T-helper 2 cell (primary cell): ENCODE measurements at regions not wholly inside any gene's neighbourhood (a gene's known extent, or its start where the extent isn't known, plus 50 kb on each side); places are given as distances from the start of the nearest gene placed in this dataset.

ENCODE experiments used
- DNase-seq, 5 experiments: peaks; one replicate each; pipeline versions ENCODE4 v3.0.0 to v3.0.0-alpha.2; 2012 to 2022

DNA sequence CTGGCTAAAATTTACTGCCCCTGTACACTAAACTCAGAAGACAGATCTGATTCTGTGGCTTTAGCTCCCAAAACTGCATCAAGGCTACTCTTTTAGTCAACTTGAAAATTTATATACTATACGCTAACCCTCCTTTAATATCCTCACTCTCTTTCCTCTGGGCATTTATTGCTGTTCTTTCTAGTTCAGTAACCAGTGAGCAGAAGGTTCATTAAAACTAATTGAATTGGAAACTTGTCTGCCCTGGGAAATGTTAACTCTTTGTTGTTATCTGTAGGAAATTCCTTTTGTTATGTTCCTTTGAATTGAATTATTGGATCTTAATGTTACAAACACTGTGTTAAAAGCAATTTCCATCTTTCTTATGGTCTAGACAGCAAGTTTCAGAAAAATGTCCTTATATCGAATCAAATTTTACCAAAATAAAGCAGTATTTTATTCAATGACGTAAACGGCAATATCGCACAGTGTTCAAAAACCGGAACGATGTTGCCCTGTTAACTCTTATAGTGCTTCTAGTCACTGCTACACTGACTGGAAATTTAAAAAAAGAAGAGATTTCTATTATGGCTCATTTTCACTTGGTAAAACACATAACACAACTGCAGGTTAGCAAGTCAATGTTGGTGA is 168.3 kb downstream of the NR4A2 start:
- no peak for DNase-seq

DNA sequence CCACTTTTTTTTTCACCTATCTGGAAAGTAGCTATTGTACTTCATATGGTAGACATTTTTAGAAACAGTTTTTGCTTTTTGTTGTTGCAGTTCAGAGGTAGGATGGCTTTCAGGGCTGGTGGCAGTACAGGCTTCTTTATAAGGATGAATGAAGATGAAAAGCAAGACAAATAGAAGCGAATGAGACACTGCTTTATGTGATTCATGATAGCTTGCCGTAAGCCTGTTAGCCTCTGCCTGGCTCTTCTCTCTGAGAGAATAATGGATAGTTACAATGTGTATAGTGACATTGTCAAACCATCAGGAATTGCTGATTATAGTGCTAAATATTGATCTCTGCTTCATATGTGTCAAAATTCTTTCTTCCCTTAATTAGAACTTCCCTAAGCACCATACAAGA is 173.7 kb downstream of the NR4A2 start:
- DNase-seq: no peak

DNA sequence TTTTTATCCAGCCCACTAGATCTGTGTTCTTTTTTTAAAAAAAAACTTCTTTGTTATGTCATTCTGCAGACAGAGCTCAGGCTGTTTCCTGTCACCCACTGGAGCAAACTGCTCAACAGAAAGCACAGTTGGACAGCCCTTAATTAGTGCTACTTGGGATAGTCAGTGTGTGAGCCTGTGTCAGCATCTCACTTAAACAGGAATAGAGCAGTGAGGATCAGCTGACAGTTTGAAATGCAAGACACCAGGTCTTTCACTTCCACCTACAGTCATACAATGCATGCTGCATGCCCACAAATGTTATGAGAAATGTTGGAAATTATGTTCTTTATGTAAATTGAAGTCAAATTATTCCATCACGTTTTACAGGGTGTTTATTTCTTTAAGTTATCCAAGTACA is 174.9 kb downstream of the NR4A2 start:
- no peak for DNase-seq

DNA sequence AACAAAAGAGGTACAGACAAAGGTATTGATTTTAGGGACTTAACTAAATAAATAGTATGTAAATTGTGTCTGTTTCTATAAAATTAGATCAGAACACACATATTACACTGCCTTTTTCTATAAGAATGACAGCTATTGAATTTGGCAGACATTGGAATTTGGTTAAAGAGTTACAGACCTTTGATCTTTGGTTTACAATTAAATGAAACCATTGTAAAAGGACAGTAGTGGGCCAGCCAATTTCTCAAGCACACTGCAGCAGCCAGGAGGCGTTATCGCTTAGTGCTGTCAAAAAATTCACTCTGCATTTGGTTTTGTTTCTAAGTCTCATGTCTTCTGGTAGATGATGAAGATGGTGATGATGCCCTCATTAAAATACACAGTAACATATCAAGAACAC is 175.9 kb downstream of the NR4A2 start:
- DNase-seq: no peak

DNA sequence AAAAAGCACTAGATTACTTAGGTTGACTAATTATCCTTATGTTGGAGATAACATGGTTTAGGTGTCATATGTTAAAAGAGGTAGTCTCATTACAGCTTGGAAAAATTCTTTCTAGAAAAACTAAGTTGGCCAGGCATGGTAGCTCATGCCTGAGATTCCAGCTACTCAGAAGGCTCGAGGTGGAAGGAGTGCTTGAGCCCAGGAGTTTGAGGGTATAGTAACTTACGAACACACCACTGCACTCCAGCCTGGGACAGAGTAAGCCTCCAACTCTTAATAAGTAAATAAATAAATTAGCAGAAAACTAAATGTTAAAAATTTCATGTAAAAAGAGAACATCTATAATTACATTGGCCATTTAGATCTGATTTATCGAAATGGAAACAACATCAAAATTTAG is 177.2 kb downstream of the NR4A2 start:
- no peak for DNase-seq

DNA sequence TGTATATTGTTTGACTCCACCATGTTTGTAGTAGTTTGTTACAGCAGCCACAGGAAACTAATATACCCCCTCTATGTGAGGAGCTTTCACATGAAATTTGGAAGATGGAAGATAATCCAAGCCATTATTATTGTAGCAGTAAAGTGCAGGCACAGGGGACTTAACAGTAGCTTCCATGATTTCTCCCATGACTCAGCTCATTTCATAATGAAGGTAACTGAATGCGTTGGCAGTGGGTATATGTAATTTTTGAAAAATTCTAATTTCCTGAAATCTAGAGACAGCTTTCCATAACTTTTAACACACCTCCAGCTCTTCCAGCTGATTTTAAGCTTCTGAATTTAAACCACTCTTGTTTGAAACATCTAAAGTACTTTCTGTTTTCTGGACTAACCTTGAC is 181.2 kb downstream of the NR4A2 start:
- DNase-seq: no peak

DNA sequence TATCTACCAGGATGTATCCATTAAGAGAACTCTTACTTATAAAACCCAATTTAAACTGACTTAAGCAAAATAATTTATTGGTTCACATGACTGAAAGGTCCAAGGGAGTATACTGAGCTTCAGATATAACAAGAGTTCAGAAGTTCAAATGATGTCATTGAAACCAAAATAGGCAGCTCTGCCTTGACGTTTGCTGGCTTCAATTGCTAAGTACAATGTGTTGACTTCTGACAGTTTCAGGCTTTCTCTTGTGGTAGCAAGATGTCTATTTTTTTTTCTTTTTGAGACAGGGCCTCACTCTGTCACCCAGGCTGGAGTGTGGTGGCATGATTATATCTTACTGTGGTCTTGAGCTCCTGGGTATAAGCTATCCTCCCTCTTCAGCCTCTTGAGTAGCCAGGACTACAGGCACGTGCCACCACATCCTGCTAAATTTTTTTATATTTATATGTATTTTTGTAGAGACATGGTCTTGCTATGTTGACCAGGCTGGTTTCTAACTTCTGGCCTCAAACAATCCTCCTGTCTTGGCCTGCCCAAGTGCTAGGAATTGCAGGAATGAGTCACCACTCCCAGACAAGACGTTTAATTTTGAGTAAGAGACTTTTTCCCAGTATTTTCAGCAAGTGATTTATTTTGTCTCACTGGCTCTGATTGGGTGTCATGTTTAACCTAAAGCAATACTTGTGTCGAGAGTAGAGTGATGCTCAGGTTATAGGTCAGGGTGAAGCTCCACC is 184.8 kb downstream of the NR4A2 start:
- DNase-seq: peak in 1 of 5 experiments; percentile 18

DNA sequence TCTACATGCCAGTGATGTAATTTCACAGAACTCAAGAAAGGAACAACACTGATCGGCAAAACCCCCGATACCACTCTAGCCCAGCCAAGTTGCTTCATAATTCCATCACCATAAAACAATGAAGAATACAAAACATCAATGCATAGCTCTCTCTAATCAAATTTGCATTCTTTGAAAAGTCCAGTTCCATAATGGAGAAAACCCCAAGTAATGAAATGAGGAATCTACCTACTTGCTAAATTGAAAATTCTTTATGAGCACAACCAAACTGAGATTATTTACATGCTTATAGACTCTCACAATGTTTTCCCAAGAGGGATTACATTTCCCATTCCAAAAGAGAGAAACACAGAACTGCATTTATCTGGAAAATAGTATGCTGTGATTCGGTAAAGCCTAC is 186.5 kb downstream of the NR4A2 start:
- no peak for DNase-seq

DNA sequence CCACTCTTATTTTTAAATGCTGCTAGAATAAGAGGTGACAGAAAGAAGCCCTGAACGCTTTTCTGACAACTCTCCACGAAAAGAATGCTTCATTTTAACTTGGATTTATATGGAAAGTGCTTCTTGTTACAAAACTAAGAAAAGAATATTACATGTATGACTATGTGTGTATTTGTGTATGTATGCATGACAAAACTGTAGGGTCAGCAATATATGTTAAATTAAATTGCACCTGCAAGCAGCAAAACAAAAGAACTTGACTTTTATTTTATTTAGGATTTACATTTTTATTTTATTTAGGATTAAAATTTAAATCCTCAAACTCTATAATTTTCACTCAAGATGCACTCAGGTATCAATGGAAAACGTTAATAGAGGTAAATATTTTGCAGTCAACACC is 187.1 kb downstream of the NR4A2 start:
- DNase-seq: no peak

DNA sequence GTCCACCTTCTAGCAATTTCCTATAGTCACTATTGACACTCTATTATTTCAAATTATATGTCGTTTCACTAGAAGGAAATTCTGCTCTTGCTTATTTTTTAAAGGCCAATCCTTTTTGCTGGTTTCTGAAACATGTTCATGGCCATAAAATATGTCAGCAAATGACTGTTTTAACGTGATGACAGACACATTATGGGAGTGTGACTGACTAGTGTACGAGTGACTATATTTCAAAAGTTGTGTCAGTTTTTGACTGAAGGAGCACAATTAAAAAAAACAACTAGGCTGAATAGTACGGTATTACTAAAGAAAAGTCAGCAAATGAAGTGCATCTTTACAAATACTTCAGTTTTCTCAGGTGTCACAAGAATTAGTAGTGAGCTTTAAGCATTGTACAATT is 196.0 kb downstream of the NR4A2 start:
- DNase-seq: no peak

DNA sequence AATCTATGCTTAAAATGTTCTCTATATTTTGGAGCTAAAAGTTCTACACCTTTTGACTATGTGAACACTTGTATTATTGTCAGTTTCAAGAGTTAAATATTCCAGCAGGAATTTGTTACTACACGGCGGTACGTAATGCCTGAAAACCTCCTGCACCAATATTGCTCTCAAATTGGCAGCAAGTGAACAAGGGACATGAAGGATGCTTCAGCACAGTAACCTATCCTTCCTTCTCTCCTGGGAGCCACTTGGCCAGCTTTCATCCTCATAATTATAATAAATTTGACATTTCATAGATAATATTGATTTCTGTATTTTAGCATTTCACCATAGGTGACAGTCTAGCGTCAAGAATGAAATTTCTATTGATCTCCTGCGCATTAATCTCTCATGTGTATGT is 197.6 kb downstream of the NR4A2 start:
- no peak for DNase-seq

DNA sequence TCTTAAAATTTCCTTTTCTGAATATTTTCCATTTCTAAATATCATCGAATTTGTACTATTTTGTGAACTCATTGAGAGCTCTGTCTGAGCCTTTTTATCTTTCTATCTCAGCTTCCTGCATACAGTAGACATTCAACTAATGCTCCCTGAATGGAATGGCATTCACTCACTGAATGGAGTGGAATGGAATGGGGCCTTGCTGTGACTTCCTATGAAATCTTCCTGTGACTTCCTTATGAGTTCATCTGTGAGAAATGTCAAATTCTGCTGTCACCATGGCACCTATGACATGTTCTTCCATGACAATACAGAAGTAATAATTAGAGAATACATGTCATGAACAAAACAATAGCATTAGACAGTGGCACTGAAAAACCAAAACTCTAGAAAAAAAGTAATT is 199.6 kb downstream of the NR4A2 start:
- DNase-seq: no peak

DNA sequence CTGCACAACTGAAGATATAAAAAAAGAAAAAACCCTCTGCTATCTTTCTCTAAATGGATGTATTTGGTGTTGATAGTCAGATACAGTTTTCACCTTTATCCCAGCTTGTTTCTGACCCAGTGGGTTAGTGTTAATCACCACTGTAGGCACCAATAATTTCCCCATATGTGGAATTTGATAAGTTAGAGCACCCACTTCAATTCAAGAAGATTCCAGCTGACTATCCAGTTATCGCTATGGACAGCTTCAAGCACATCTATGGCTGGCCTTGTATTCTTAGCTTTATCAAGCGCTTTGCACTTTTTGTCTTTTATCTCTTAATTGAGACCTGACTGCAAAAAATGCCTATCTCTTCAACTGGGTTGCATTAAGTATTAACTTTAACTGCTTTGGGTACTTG is 200.4 kb downstream of the NR4A2 start:
- DNase-seq: no peak

DNA sequence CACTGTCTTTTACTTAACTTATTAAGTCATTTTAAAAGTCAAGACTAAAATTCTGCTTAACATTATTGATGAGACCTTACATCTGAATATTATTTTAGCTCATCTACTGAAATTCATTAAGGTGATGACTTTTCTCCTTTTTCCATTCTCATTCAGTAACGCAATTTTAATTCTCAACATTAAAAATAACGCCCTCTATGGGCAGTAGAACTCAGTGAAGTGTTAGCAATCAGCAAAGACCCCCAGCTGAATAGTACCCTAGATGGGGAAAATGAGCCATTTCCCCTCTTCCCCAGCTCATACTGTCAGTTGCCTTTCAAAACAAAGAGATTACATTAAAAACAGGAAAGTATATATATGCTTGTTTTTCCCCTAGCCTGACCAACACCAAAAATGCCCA is 203.3 kb downstream of the NR4A2 start:
- DNase-seq: no peak

DNA sequence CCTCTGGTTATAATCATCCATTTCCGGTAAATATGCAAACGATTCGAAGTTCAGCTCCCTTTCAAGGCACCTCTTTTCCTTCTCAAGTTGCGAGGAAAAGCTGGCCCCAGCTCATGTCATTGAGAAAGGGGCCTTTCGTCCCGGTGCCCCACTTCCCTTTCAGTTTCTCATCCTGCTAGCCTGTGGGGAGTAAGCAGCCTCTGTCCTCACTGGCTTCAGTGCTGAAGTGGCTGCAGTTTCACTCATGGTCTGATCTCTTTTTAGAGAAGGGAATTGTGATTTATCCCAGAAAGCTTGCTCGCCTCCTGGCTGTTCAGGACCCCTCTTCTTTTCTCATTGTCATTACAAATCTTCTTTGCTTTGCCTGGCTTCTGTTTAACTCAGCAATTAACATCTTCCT is 207.5 kb downstream of the NR4A2 start:
- no peak for DNase-seq

DNA sequence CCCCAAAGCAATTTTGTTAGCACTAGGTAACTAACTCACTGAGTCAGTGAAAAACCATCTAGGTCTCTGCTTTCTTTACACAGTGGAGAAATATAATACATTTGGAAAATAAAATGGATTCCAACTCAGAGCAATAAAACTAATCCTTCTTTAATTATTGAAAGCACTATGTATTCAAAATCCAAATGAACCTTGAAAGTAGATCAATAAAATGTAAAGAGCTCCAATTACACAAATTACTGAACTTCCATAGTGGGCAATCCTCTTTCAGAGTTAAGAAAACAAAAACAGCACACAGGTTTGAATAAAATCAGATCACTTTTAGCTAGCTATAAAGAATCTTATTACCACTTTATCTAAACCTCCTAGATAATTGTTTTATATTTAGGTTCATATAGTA is 208.1 kb downstream of the NR4A2 start:
- DNase-seq: no peak

DNA sequence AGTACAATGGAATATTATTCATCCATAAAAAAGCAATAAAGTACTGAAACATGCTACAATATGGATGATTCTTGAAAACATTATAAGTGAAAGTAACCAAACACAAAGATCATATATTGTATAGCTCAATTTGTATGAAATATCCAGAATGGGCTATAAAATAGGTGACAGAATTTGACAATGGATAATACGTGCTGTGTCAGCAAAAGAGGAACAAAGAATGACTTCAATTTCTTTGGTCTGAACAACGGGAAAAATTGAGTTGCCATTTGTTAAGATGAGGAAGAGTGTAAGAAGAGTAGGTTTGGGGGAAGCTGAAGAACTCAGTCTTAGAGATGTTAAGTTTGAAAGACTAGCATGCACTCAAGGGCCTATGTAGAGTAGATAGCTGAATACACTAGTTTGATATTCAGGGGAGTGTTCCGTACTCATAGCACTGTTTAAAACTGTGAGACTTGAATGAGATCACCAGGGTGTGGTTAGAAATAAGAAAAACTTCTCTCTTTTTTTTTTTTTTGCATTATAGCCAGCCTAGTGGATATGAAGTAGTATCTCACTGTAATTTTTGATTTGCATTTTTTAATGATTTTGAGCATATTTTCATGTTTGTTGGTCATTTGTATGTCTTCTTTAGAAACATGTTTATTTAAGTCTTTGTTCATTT is 213.6 kb downstream of the NR4A2 start:
- no peak for DNase-seq

DNA sequence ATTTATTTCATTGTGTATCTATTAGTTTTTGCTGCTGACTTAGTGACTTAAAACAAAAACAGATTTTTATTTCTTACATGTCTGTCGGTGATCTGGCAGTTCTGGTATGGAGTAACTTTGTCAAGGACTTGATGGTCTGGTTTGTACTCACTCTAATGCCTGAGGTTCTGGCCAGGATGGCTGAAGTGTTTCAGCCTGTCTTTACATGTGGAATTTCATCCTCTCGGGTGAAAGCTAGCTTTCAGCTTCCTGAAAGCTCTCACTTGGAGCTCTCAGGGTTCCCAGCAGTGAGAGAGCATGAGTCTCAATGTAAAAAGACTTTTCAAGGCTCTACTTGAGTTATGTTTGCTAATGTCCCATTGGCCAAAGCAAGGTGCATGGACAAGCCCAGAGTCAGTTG is 216.4 kb downstream of the NR4A2 start:
- DNase-seq: no peak

DNA sequence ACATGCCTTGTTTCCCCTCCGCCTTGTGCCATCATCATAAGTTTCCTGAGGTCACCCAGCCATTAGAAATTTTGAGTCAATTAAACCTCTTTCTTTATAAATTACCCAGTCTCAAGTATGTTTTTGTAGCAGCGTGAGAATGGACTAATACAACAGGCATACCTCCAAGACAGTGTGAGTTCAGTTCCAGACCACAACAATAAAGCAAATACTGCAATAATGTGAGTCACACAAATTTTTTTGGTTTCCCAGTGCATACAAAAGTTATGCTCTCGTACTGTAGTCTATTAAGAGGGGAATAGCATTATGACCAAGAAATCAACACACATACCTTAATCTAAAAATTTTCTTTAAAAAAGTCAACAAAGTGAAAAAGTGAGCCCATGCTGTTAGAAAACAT is 217.2 kb downstream of the NR4A2 start:
- DNase-seq: no peak

DNA sequence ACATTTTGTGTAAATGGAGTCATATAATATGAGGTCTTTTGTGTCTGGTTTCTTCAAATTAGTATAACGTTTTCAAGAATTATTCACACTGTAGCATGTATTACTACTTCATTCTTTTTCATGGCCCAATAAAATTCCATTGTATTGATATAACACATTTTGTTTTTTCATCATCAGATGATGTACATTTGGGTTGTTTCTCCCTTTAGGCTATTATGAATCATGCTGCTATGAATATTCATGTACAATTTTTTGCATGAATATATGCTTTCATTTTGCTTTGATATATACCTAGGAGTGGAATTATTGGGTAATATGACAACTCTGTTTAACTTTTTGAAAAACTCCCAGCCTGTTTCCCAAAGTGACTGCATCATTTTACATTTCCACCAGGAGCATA is 220.2 kb downstream of the NR4A2 start:
- no peak for DNase-seq

DNA sequence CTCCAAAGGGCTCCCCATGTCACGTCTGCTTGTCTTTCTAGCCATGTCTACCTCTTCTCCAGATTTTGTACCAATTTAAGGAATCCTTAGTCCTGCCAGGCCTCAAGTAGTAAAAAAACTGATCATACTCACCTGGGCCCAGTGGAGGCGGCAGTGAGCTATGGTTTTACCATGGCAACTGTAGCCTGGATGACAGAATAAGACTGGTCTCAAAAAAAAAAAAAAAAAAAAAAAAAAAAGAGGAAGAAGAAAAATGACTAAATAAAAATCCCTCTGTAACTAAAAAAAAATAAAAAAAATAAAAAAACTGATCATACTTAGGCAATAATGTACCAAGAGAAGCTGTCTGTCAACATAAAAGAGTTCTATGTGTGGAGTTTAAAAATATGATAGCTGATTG is 221.6 kb downstream of the NR4A2 start:
- peak in 1 of 5 experiments; percentile 19 for DNase-seq

DNA sequence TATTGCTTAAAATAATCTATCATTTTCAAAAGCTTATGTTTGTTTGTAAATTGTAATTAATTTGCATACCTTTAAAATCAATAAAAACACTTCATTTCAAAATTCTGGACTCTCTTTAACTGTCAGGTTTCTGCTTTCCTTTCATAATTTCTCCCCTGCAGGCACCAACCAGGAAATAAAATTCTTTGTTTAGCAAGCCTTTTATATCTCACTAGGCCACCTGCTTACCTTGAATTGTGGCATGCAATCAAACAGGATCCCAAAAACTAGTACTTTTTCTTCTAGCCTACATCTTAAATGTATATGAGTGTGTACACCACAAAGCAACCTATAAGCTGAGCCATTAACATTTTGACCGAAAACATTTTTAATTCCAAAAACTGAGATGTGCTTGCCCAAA is 233.1 kb downstream of the NR4A2 start:
- DNase-seq: no peak

DNA sequence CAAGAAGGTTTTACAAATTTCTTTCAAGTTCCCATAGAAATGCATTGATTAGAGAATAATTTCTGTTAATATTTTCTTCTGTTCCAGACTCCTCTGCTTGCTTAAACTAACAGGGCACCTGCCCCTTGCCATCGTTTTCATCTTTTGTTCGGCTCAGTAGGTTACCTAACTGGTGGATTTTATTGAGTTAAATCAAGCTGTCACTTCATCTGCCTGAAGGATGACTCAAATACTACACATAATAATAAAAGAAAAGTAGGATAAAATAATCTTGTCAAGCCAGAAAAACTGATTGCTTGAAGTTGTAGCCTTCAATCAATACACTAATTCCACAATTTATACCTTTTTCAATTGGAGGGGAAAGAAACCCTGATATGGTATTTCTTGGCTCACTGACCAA is 234.0 kb downstream of the NR4A2 start:
- no peak for DNase-seq

DNA sequence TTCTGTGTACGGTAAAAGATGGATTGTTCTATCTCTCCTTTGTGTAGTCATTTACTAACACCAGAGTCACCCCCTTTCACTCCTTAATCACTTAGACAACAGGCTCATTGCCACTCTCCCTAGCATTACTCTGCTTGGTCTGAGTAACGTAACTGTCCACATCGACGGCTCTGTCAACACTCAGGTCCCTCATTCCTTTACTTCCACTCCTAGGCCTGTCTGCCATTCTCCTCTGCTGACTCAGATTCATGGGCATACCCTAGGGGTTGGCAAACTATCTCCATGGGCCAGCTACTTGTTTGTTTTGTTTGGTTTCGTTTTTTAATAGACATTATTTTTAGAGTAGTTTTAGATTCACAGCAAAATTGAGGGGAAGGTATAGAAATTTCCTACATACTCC is 243.9 kb downstream of the NR4A2 start:
- no peak for DNase-seq
